ENCODE measurements at regions not wholly inside any gene's neighbourhood (a gene's known extent, or its start where the extent isn't known, plus 50 kb on each side); places are given as distances from the start of the nearest gene placed in this dataset.
A peak's percentile ranks its signal among the peaks of the same experiment; 100 is the strongest.

DNA sequence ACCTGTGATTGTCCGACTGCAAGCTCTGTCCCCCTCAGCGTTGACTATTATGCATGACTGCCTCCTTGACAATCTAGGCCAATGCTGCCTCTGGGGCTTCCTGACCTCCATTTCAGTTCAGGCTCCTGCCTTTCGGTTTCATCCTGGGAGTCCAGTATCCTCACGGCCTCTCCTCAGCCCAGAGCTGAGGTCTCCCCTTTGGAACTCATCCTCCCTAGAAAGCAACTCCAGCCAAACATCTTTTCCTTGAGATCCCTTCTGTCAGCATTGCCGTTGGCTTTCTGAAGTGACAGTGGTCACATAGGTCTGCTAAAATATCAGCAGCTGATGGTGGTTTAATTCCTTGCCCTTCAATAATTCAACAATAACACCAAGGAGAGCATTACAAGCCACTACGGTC, 519.1 kb upstream of the NBEA start:
- no peak for DNase-seq

DNA sequence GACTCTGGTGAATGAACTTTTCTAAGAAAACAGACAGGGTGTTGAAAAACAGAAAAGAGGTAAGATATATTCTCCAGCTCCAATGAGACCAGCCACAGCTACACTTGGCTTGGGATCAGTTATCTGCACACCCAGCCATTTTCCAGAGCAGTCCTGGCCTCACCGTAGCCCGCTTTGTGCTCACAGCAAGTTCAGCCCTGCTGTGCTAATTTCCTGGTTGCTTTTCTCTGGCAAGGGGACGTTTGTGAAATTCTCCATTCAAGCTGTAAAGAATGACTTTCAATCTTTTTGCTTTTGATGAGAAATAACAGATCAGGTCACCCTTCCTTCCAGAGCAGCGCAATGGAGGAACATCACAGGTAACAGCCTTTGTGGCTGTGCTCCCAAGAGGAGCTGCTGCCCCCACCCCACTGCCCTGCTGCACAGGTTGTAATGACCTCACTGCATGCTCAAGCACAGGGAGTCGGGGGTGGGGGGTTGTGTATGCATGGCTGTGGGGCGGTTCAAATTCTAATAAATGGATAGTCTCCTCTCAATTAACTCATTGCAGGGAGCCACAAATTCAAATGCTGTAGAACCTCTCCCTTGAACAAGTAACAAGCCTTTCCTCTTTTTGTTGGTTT, 516.6 kb upstream of the NBEA start:
- no peak for DNase-seq

DNA sequence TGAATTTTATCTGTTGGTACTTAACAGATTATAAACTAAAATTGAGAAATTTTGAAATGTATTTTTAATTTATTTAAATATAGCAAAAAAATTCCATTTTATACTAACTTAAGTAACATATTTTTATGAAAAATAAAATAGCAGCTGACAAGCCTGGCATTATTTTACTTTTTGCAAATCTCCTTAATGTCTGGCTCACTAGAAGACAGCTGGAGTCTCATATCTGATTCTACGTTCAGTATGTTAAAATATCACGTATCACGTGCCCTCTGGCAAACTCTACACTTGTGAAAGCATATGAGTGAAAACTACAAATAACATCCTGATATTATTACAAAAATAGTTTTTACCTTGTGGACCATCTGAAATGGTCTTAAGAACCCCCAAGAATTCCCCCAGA, 513.2 kb upstream of the NBEA start:
- DNase-seq = no peak

DNA sequence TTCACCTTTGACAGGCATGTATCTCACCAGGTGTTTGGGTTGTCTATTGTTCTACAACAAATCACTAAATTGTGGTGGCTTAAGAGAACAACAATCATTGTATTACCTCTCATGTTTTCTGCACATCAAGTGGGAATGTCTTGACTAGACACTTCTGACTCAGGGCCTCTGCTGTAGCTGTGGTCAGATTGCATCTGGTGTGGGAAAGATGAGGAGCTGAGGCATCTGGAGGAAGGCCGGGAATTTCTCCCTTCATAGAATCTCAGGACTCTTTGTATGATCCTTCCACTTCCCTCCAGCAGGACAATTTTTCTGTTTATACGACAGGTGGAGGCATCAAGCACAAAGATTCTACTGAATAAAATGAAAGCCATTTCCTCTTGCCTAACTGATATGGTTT, 511.8 kb upstream of the NBEA start:
- no peak for DNase-seq

- no peak for DNase-seq
Observed at GRCh38 chr13:34431827-34432581, 510.1 kb upstream of the NBEA start.

- no peak for DNase-seq
Observed at GRCh38 chr13:34435338-34435737, 506.7 kb upstream of the NBEA start.

DNA sequence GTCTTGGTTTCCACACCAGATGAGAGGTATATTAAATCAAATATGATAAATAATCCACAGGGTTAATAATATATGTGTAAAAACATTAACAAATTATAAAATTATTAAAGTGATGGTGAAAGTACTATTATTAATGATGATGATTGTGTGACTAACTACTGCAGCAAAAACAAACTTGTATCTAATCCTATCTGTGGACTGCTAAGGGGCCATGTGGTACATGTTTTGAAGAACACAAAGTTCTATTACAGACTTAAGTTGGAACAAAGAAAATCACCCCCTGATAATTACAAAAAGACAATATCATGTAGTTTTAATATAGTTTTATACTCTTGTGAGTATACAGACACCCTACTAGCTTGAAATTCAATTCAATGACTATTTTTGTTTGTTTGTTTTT, 504.2 kb upstream of the NBEA start:
- DNase-seq = no peak

DNA sequence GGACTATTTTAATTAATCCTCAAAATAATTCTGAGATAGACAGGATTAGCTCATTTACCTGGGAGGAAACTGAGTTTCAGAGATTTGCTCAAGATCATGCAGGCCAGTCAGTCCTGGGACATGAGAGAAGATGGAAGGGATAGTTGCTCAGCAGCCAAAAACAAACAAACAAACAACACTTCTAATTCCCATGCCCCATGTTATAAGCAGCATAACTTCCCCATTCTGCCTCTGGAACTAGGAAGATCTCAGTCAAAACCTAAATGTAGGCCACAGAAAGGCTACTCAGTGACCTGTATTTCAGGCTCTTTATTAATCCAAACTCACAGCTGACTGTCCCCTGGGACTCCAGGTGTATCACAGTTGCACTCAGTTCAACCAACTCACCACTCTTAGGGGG, 489.2 kb upstream of the NBEA start:
- DNase-seq = no peak

DNA sequence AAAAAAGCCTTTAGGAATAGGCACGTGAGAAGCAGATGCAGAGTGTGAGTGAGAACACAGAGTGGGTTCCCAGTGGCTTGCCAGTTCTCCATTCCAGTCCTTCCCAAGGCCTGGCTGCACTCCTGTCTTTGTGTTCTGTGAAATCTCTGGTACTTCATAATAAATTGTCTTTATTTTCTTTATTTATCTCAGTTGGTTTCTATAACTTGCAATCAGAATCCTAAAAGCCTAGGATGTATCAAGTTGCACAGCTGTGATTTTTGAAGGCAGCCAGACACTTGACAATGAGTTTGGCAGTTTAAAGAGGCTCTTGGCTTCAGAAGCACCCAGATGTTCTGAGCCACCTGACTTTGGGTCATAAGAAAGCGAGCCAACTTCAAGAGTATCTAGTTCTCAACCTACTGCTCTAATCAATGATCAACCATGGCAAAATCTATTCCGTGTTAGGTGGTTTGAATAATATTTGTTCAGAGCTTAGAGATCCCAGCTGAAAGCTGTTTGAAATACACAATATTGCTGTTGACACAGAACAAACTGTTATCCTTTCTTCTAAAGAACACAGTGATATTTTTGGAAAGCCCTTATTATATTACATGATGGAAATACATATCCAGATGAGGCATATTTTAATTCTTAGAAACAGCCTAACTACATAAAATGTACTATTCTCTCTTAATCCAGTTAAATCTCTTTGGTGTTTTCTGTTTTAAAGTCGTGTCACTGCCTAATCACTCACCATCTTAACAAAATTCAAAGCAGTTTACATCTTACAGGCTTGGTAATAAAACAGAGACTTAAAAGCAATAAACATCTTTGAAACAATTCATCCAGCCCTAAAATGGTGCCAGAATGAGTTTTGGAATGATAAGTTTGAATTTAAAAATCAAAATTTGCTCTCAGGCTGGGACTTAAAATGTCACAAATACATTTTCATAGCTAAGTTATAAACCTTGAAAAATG, 483.0 kb upstream of the NBEA start:
- DNase-seq = no peak

DNA sequence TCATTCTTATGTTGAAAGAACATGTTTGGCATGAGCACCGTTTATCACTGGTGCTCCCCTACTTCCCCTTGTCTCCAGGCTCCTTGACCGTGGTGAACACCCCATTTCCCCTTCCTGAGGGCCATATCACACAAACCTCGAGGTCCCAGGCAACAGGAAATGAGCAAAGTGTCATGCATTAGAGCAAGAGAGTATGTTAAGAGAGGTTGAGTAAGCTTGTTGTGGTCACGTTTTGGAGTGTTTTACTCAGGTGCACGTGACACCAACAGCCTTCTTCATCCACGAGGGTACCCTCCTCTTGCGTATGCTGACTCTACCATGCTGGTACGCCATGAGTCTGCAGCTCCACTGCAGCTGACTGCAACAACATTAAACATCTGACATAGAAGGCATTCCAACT, 482.2 kb upstream of the NBEA start:
- DNase-seq = peak; percentile 19

DNA sequence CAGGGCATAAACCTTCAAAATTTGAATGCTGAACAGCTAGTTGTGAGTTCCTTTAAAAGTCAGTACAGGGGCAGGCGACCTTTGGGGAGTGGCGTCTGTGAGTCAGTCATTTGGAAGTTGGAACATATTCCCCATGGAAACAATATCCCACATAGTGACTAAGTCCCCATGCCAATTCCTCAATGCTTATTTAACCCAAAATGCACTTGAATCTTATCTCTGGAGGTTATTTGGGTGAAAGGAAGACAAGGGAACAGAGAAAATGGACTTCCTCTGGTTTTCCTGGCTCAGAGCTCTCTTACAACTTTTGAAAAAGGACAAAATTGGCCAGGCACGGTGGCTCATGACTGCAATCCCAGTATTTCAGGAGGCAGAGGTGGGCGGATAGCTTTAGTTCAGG, 479.2 kb upstream of the NBEA start:
- DNase-seq = no peak

GRCh38 chr13:34464011-34464410, 478.1 kb upstream of the NBEA start:
- no peak for DNase-seq

DNA sequence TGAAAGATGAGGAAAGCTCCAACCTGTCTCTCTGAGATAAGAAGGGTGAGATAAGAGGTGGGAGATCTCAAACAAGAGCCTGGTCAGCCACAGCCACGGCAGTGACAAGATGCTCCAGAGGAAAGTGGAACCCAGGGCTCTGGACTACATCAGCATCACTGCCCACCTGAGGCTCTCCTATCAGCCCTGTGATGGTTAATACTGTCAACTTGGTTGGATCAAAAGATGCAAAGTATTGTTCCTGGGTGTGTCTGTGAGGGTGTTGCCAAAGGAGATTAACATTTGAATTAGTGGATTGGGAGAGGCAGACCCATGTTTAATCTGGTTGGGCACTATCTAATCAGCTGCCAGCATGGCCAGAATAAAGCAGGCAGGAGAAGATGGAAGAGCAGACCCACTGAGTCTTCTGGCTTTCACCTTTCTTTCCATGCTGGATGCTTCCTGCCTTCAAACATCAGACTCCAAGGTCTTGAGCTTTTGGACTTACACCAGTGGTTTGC, 476.6 kb upstream of the NBEA start:
- DNase-seq = no peak

- no peak for DNase-seq
Observed at GRCh38 chr13:34466301-34466700, 475.8 kb upstream of the NBEA start.

- no peak for DNase-seq
Observed at GRCh38 chr13:34467450-34468083, 474.5 kb upstream of the NBEA start.

DNA sequence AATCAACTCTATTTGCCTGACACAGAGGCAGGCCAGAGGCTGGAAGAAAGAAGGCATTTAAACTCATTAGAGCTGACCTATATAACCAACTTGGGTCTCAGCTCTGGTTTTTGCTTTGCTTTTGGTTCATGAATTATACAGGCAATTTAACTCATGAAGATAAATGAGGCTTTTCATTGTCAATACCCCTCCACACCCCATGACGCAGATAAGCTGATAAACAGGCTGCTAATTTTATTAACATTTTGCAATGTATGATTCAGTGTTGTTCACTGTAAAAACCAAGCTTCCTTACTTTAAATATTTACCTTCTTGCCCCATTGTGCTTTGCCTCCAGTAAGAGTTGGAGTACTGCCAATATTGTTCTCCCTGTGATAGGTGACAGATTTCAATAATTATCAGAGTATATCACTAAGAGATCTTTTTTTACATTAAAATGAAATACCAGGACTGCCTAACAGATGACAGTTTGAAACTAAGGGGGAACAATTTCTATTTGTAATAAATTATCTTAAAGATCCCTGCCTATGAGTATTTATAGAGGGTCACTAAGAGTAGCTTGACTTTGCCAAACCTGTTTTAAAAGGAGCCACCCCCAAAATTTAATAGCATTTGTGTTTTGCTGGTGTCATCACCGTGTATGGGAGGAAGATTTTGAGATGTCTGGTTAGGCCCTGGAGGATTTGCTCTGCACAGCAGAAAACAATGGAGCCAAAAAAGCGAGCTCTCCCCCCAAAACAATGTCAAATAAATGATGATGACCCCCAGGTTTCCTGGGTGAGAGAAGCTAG, 472.7 kb upstream of the NBEA start:
- no peak for DNase-seq

DNA sequence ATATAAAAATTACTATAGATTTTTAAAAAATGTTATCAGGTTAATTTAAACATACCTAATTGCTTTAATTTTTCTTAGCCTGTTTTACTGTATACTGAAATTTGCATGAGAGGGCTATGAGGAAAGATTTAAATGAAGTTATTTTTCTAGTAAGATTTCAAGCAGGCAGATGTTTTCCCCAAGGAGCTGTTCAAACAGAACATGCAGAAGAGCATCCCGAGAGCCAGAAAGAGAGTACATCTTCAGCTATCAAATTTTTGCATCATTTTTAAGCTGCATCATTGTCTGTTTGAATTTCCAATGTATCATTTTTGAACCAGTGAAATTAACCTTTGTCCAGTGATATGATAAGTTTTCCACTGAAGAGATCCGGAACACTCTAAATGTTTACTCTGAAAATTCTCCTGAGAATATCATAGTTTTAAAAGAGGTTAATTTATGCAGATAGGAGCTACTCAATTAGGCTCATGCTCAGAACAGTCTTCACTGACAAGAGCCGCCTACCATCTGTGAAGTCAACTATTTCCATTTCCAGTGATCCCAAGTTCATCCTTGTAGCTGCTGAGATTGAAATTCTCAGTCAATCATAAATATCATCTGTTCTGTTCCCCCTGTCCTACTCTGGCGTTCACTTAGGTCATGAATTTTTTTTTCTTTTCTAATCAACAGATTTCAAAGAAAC, 467.7 kb upstream of the NBEA start:
- DNase-seq = no peak

GRCh38 chr13:34478376-34478775, 463.7 kb upstream of the NBEA start:
- no peak for DNase-seq

DNA sequence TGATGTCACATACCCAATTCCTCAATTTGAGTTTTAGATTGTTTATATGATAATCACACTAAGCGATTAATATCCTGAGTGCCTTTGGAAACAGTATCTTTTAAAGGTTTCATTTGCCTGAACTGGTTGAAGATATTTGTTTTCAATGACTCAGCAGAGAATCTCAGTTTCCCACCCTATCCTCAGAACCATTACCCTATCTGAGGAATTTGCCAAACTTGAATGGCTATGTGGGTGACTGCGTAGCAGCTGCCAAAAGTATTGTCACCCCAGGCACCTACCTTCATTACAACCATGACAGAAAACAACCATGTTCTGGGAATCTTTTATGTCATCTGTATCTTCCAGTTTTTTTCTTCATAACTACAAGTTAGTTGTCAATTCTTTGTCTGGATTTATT, 440.1 kb upstream of the NBEA start:
- no peak for DNase-seq

DNA sequence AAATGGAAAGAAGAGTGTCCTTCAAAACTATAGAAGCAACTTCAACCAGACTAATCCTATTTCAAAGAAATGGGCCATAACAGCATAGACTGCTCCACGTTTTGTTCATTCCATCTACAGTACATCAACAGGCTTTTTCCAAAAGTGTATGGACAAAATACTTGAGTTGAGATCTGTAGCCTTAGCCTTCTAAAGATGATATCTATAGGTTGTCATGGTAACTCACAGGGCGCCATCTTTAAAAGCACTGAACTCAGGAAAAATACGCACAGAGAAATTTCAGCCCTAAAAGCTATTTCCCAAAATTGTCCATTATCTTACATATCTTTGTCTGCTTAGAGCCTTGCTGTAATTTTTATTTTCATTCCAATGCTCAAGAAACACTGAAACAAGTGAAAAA, 439.4 kb upstream of the NBEA start:
- no peak for DNase-seq

GRCh38 chr13:34506796-34507195, 435.3 kb upstream of the NBEA start:
- no peak for DNase-seq

- DNase-seq = no peak
Observed at GRCh38 chr13:34507630-34508029, 434.4 kb upstream of the NBEA start.
